ENCODE measurements at regions not wholly inside any gene's neighbourhood (a gene's known extent, or its start where the extent isn't known, plus 50 kb on each side); places are given as distances from the start of the nearest gene placed in this dataset.

GRCh38 chr9:72445306-72445995, 76.0 kb upstream of the TMC1 start:
- POLR2A ChIA-PET, result interaction anchor here (1.7 to 2.6 kb wide), 3 partner anchors 17 to 80 kb away, joined by 5 to 23 read pairs (median 6); partner anchors contain the start of gene ZFAND5
- Mint-ChIP-seq H3K4me3 (ENCODE audit: unreplicated experiment) (no peak overlapping the region), H3K36me3 (ENCODE audit: insufficient read depth, unreplicated experiment) (peaks cover 4% of the 10 kb centered on the region), H3K9me3 (ENCODE audit: unreplicated experiment) (no peaks in the 10 kb centered on the region), H3K27me3 (ENCODE audit: insufficient read depth, unreplicated experiment) (no peaks in the 10 kb centered on the region), H3K4me1 (ENCODE audit: insufficient read depth, unreplicated experiment) (peaks cover 31% of the 10 kb centered on the region), H3K27ac (ENCODE audit: low read depth, unreplicated experiment) (peak overlapping the region; percentile 1)
- no peak for DNase-seq (ENCODE audit: unreplicated experiment)
- BruUV-seq (replicated peaks), result no TSS peak
- TF ChIP-seq CTCF (IDR thresholded peaks at IDR 0.05; ENCODE audit: unreplicated experiment), result no peak
- intact Hi-C loops (cut with micrococcal nuclease), result no loop called here
- CTCF ChIA-PET, result interaction anchor here (0.8 kb wide), 1 partner anchor 23 kb away, joined by 3 read pairs; no protein-coding TSS in a partner anchor

- H3K9me3 Mint-ChIP-seq (ENCODE audit: unreplicated experiment), result no peaks in the 10 kb centered on the region
- BruUV-seq (replicated peaks), result no TSS peak
- intact Hi-C loops (cut with micrococcal nuclease), result loop anchor here (5.0 kb wide), 2 partner anchors 47 to 148 kb away; no protein-coding TSS in a partner anchor
- H3K4me3 Mint-ChIP-seq (ENCODE audit: unreplicated experiment), result no peak overlapping the region
- peaks cover 4% of the 10 kb centered on the region for H3K36me3 Mint-ChIP-seq (ENCODE audit: insufficient read depth, unreplicated experiment)
- no peak for DNase-seq (ENCODE audit: unreplicated experiment)
- ChIA-PET CTCF (no interaction called here), POLR2A (interaction anchor here (1.7 to 2.6 kb wide), 4 partner anchors 16 to 82 kb away, joined by 5 to 23 read pairs (median 9); partner anchors contain the start of gene ZFAND5)
- H3K27ac Mint-ChIP-seq (ENCODE audit: low read depth, unreplicated experiment), result peak overlapping the region; percentile 1
- H3K4me1 Mint-ChIP-seq (ENCODE audit: insufficient read depth, unreplicated experiment), result peaks cover 31% of the 10 kb centered on the region
- no peaks in the 10 kb centered on the region for H3K27me3 Mint-ChIP-seq (ENCODE audit: insufficient read depth, unreplicated experiment)
- TF ChIP-seq CTCF (IDR thresholded peaks at IDR 0.05; ENCODE audit: unreplicated experiment), result no peak
These were observed 77.0 kb upstream of the TMC1 start for GRCh38 chr9:72444435-72444834.

- Mint-ChIP-seq H3K9me3 (ENCODE audit: unreplicated experiment) (no peaks in the 10 kb centered on the region), H3K4me1 (ENCODE audit: insufficient read depth, unreplicated experiment) (peaks cover 31% of the 10 kb centered on the region), H3K27me3 (ENCODE audit: insufficient read depth, unreplicated experiment) (no peaks in the 10 kb centered on the region), H3K4me3 (ENCODE audit: unreplicated experiment) (no peak overlapping the region), H3K27ac (ENCODE audit: low read depth, unreplicated experiment) (peak overlapping the region; percentile 1), H3K36me3 (ENCODE audit: insufficient read depth, unreplicated experiment) (peaks cover 4% of the 10 kb centered on the region)
- TF ChIP-seq CTCF (IDR thresholded peaks at IDR 0.05; ENCODE audit: unreplicated experiment), result no peak
- ChIA-PET CTCF (interaction anchor here (0.6 to 1.4 kb wide), 7 partner anchors 10 to 309 kb away, joined by 3 to 6 read pairs (median 3); no protein-coding TSS in a partner anchor), POLR2A (interaction anchor here (1.0 to 2.6 kb wide), 6 partner anchors 31 to 82 kb away, joined by 3 to 23 read pairs (median 6); partner anchors contain the start of gene ZFAND5)
- no TSS peak for BruUV-seq (replicated peaks)
- intact Hi-C loops (cut with micrococcal nuclease), result loop anchor here (2.0 to 5.0 kb wide), 3 partner anchors 47 to 148 kb away; partner anchors contain the start of gene ZFAND5
- DNase-seq (ENCODE audit: unreplicated experiment), result no peak
These were observed 77.6 kb upstream of the TMC1 start for GRCh38 chr9:72443855-72444254.

- Mint-ChIP-seq H3K9me3 (ENCODE audit: unreplicated experiment) (no peaks in the 10 kb centered on the region), H3K4me3 (ENCODE audit: unreplicated experiment) (peak overlapping the region; percentile 28), H3K27ac (ENCODE audit: low read depth, unreplicated experiment) (peak overlapping the region; percentile 91), H3K4me1 (ENCODE audit: insufficient read depth, unreplicated experiment) (peaks cover 31% of the 10 kb centered on the region), H3K27me3 (ENCODE audit: insufficient read depth, unreplicated experiment) (no peaks in the 10 kb centered on the region), H3K36me3 (ENCODE audit: insufficient read depth, unreplicated experiment) (peaks cover 4% of the 10 kb centered on the region)
- POLR2A ChIA-PET, result interaction anchor here (0.6 to 4.6 kb wide), 11 partner anchors 11 to 136 kb away, joined by 3 to 58 read pairs (median 5); partner anchors contain the start of gene ZFAND5
- no peak for TF ChIP-seq CTCF (IDR thresholded peaks at IDR 0.05; ENCODE audit: unreplicated experiment)
- intact Hi-C loops (cut with micrococcal nuclease), result loop anchor here (2.0 to 5.0 kb wide), 3 partner anchors 45 to 150 kb away; partner anchors contain the start of gene ZFAND5
- DNase-seq (ENCODE audit: unreplicated experiment), result peak; percentile 72
- CTCF ChIA-PET, result interaction anchor here (0.5 to 0.6 kb wide), 2 partner anchors 34 to 67 kb away, joined by 3 read pairs; no protein-coding TSS in a partner anchor
- no TSS peak for BruUV-seq (replicated peaks)
These were observed 77.0 kb upstream of the ZFAND5 start for GRCh38 chr9:72441848-72442607.
